Fibroblast of villous mesenchyme (primary cell): ENCODE measurements at regions not wholly inside any gene's neighbourhood (a gene's known extent, or its start where the extent isn't known, plus 50 kb on each side); places are given as distances from the start of the nearest gene placed in this dataset.

Source experiments
- DNase-seq: peaks from one replicate; pipeline ENCODE4 v3.0.0-alpha.2; 2010; ENCODE audit warnings: low read depth
- H3K4me3 ChIP-seq: 2 replicates; pipeline ENCODE4 v1.5.1; 2011; ENCODE audit warnings: low read depth, mild to moderate bottlenecking, low read length
- TF ChIP-seq, protein P1 (sequence below): IDR thresholded peaks from 2 replicates; pipeline ENCODE4 v1.5.1; 2012; ENCODE audit warnings: low read depth, mild to moderate bottlenecking, low read length; ENCODE audit not compliant: insufficient read depth

DNA sequence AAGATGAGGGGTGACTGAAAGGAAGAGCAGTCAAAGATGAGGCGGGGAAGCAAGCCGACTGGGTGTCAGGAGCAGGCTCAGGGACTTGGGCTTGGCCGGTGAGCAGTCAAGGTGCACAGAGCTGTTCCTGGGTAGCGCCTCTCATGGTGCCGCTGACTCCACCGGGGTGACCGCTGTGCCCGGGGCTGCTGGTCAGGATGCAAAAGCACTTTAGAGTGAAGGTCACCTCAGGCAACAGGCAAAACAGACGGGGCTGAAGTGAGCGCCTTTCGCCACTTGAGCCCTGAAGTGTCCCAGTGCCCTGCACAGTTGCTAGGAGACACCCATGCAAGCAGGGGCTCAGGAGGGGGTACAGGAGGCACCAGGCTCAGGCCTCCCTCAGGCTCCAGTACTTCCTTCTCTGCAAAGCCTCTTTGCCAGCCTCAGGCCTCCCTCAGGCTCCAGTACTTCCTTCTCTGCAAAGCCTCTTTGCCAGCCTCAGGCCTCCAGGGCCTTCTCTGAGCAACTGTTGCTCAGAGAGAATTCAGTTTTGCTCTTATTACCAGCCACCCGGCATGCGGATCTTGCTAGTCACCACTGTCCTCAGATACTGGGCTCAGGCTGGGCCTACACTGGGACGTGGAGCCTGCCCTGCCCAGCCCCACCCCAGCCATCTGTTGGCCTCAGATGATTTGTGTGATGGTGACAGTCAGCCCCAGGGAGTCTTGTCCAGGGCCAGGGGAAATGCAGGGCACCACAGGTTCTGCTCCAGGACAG, 99.7 kb upstream of the IRF2BP2 start:
- no peak for DNase-seq
- H3K4me3 ChIP-seq, result no peak overlapping the region
- TF ChIP-seq, protein P1, sequence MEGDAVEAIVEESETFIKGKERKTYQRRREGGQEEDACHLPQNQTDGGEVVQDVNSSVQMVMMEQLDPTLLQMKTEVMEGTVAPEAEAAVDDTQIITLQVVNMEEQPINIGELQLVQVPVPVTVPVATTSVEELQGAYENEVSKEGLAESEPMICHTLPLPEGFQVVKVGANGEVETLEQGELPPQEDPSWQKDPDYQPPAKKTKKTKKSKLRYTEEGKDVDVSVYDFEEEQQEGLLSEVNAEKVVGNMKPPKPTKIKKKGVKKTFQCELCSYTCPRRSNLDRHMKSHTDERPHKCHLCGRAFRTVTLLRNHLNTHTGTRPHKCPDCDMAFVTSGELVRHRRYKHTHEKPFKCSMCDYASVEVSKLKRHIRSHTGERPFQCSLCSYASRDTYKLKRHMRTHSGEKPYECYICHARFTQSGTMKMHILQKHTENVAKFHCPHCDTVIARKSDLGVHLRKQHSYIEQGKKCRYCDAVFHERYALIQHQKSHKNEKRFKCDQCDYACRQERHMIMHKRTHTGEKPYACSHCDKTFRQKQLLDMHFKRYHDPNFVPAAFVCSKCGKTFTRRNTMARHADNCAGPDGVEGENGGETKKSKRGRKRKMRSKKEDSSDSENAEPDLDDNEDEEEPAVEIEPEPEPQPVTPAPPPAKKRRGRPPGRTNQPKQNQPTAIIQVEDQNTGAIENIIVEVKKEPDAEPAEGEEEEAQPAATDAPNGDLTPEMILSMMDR, result no peak

GRCh38 chr1:234708700-234709395, 98.9 kb upstream of the IRF2BP2 start:
- H3K4me3 ChIP-seq, result no peak overlapping the region
- DNase-seq, result no peak
- TF ChIP-seq, protein P1, result no peak

GRCh38 chr1:234707641-234708040, 97.7 kb upstream of the IRF2BP2 start:
- TF ChIP-seq, protein P1, result no peak
- H3K4me3 ChIP-seq, result no peak overlapping the region
- DNase-seq, result no peak

GRCh38 chr1:234706931-234707330, 97.0 kb upstream of the IRF2BP2 start:
- no peak for DNase-seq
- TF ChIP-seq, protein P1, result no peak
- no peak overlapping the region for H3K4me3 ChIP-seq

GRCh38 chr1:234706199-234706598, 96.2 kb upstream of the IRF2BP2 start:
- H3K4me3 ChIP-seq, result no peak overlapping the region
- no peak for DNase-seq
- TF ChIP-seq, protein P1, result no peak

DNA sequence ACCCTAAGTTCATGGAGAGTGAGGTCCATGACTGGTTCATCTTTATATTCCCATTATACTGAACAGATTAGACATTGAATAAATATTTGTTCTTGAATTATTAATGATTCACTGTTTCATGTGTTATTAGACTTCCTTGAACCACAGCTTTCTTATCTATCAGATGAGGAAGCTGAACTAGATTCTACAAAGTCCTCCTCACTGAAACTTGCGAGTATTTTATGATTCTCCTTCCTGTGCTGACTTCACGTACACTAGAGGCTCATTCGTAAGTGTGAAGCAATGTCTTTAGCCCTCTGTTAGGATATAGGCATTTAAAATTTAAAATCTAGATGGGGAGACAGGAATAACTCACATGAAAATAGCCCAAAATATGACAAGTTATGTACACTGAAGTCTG, 95.6 kb upstream of the IRF2BP2 start:
- TF ChIP-seq, protein P1, result no peak
- no peak overlapping the region for H3K4me3 ChIP-seq
- DNase-seq, result no peak
